ENCODE measurements at regions not wholly inside any gene's neighbourhood (a gene's known extent, or its start where the extent isn't known, plus 50 kb on each side); places are given as distances from the start of the nearest gene placed in this dataset.

- Histone ChIP-seq H3K79me1 (ENCODE audit: low read depth in 1 of 2, low read length in 2 of 2) (no peaks in the 10 kb centered on the region), H3K23ac (ENCODE audit: low read depth, low read length) (no peak overlapping the region), H2AK5ac (ENCODE audit: low read depth, low read length) (no peak overlapping the region), H4K8ac (ENCODE audit: low read depth in 2 of 2, low read length in 2 of 2) (no peak overlapping the region), H2BK120ac (ENCODE audit: low read depth, low read length) (no peak overlapping the region), H2BK20ac (ENCODE audit: low read depth, low read length) (no peak overlapping the region), H3K9ac (ENCODE audit: low read depth, low read length) (no peak overlapping the region), H3K27ac (ENCODE audit: insufficient read depth, low read length) (no peak overlapping the region), H3K4me2 (ENCODE audit: low read depth, low read length) (no peak overlapping the region), H4K20me1 (ENCODE audit: insufficient read depth, low read length) (no peaks in the 10 kb centered on the region), H4K91ac (ENCODE audit: insufficient read depth, low read depth, low read length) (no peak overlapping the region), H2AK9ac (replicated peaks; ENCODE audit: low read depth, low read length, poor library complexity) (no peak overlapping the region), H3K14ac (replicated peaks; ENCODE audit: low read depth, low read length) (no peak overlapping the region), H3K9me3 (ENCODE audit: control insufficient read depth, insufficient read depth, low read length) (no peaks in the 10 kb centered on the region), H3K4me3 (ENCODE audit: insufficient read depth, low read depth, low read length) (no peak overlapping the region), H3K18ac (ENCODE audit: low read depth, low read length) (no peak overlapping the region), H3K27me3 (ENCODE audit: control insufficient read depth, insufficient read depth, low read length) (no peaks in the 10 kb centered on the region), H3K56ac (ENCODE audit: extremely low read depth, insufficient read depth, low read length) (no peak overlapping the region), H2BK5ac (ENCODE audit: low read depth, low read length, poor library complexity, severe bottlenecking) (no peak overlapping the region), H3K4me1 (ENCODE audit: control insufficient read depth, insufficient read depth, low read length) (no peaks in the 10 kb centered on the region), H3K9me1 (ENCODE audit: insufficient read depth, low read length) (no peaks in the 10 kb centered on the region), H2AFZ (replicated peaks; ENCODE audit: low read length, poor library complexity) (no peak overlapping the region), H4K5ac (ENCODE audit: low read depth, low read length) (no peak overlapping the region), H3K36me3 (ENCODE audit: control insufficient read depth, insufficient read depth, low read length) (no peaks in the 10 kb centered on the region), H3K4ac (ENCODE audit: low read depth, low read length) (no peak overlapping the region), H2BK15ac (ENCODE audit: low read depth, low read length) (no peak overlapping the region)
- WGBS, 2 experiments (ENCODE audit: extremely low coverage in 2 of 2, insufficient read length in 1 of 2), result no CpG with 5 or more reads among the region's 3 CpGs
- ChIA-PET CTCF (interaction anchor here (0.7 to 0.9 kb wide), 2 partner anchors 15 to 31 kb away, joined by 3 read pairs; no protein-coding TSS in a partner anchor), POLR2A (ENCODE audit: unreplicated experiment) (no interaction called here)
- BruUV-seq (replicated peaks), result no TSS peak
- no peak for DNase-seq
- ATAC-seq (ENCODE audit: low read depth), result no peak
- dilution Hi-C loops (cut with HindIII; ENCODE audit: low sequenced_read_pairs, unreplicated experiment), result no loop called here
- TF ChIP-seq NFE2L2 (IDR thresholded peaks at IDR 0.05; ENCODE audit: low read depth, low read length), result no peak
- no peak for TF ChIP-seq CHD1 (IDR thresholded peaks at IDR 0.05; ENCODE audit: low read depth, low read length)
- TF ChIP-seq RAD21 (IDR thresholded peaks at IDR 0.05; ENCODE audit: low read length), result no peak
- TF ChIP-seq MXI1 (IDR thresholded peaks at IDR 0.05; ENCODE audit: borderline replicate concordance, low read depth, low read length), result no peak
- no peak for TF ChIP-seq RFX5 (IDR thresholded peaks at IDR 0.05; ENCODE audit: low read depth, low read length)
- TF ChIP-seq USF2 (IDR thresholded peaks at IDR 0.05; ENCODE audit: low read depth, low read length), result no peak
- no peak for TF ChIP-seq MAZ (IDR thresholded peaks at IDR 0.05; ENCODE audit: borderline replicate concordance, low read depth, low read length)
- no peak for TF ChIP-seq POLR2A (IDR thresholded peaks at IDR 0.05; ENCODE audit: low read depth, low read length)
- TF ChIP-seq BHLHE40 (IDR thresholded peaks at IDR 0.05; ENCODE audit: low read depth, low read length), result no peak
- no peak for TF ChIP-seq CTCF (conservative IDR thresholded peaks at IDR 0.05; ENCODE audit: low read depth, low read length)
- no peak for TF ChIP-seq SMC3 (IDR thresholded peaks at IDR 0.05; ENCODE audit: low read depth, low read length)
- no peak for TF ChIP-seq CEBPB (IDR thresholded peaks at IDR 0.05; ENCODE audit: low read depth, low read length)
- no peak for TF ChIP-seq RCOR1 (IDR thresholded peaks at IDR 0.05; ENCODE audit: insufficient replicate concordance, low read length)
- intact Hi-C loops (cut with micrococcal nuclease), result no loop called here
- in situ Hi-C loops (cut with MboI; ENCODE audit: low sequenced_read_pairs), result no loop called here
These were observed 318.7 kb downstream of the SLC7A11 start for GRCh38 chr4:137923494-137923893.

Measured in IMR-90 (cell line).